ENCODE measurements at regions not wholly inside any gene's neighbourhood (a gene's known extent, or its start where the extent isn't known, plus 50 kb on each side); places are given as distances from the start of the nearest gene placed in this dataset.

DNA sequence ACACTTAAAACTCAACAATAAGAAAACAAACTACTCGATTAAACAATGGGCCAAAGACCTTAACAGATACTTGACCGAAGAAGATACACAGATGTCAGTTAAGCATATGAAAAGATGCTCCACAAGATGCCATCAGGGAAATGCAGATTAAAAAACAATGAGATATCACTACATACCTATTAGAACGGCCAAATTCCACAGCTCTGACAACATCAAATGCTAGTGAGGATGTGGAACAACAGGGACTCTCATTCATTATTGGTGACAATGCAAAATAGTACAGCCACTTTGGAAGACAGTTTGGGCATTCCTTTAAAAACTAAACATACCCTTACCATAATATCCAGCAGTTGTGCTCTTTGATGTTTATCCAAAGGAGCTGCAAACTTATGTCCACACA lies 59.1 kb upstream of the UBE3A start:
- Histone ChIP-seq H3K36me3 (ENCODE audit: low read depth, low read length) (no peaks in the 10 kb centered on the region), H2AFZ (ENCODE audit: low read length) (no peak overlapping the region), H3K79me2 (ENCODE audit: low read length) (no peaks in the 10 kb centered on the region), H3K9ac (ENCODE audit: low read length) (no peak overlapping the region), H4K20me1 (ENCODE audit: low read length) (no peaks in the 10 kb centered on the region), H3K4me3 (ENCODE audit: low read length) (no peak overlapping the region), H3K27ac (ENCODE audit: low read length) (no peak overlapping the region), H3K9me3 (ENCODE audit: low read length) (0 out of 2 replicates have a peak, but pooled peaks cover 11% of the 10 kb centered on the region), H3F3A (ENCODE audit: low read length, unreplicated experiment) (no peaks in the 10 kb centered on the region), H3K27me3 (ENCODE audit: low read length) (no peaks in the 10 kb centered on the region), H3K4me2 (ENCODE audit: low read length) (no peak overlapping the region), H3K9me2 (replicated peaks; ENCODE audit: low read length) (no peaks in the 10 kb centered on the region), H3K4me1 (ENCODE audit: insufficient read depth, low read length) (no peaks in the 10 kb centered on the region)
- TF ChIP-seq EZH2 (IDR thresholded peaks at IDR 0.05; ENCODE audit: low read length, unreplicated experiment) (no peak), EZH2phosphoT487 (IDR thresholded peaks at IDR 0.05; ENCODE audit: borderline replicate concordance, low read length) (no peak)
- TF ChIP-seq, protein P1, sequence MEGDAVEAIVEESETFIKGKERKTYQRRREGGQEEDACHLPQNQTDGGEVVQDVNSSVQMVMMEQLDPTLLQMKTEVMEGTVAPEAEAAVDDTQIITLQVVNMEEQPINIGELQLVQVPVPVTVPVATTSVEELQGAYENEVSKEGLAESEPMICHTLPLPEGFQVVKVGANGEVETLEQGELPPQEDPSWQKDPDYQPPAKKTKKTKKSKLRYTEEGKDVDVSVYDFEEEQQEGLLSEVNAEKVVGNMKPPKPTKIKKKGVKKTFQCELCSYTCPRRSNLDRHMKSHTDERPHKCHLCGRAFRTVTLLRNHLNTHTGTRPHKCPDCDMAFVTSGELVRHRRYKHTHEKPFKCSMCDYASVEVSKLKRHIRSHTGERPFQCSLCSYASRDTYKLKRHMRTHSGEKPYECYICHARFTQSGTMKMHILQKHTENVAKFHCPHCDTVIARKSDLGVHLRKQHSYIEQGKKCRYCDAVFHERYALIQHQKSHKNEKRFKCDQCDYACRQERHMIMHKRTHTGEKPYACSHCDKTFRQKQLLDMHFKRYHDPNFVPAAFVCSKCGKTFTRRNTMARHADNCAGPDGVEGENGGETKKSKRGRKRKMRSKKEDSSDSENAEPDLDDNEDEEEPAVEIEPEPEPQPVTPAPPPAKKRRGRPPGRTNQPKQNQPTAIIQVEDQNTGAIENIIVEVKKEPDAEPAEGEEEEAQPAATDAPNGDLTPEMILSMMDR (conservative IDR thresholded peaks at IDR 0.05; ENCODE audit: low read depth, low read length) = no peak
- intact Hi-C loops (cut with micrococcal nuclease) = no loop called here
- BruUV-seq (replicated peaks) = no TSS peak
- ChIA-PET POLR2A (ENCODE audit: unreplicated experiment) (no interaction called here), CTCF (no interaction called here)
- DNase-seq = peak; percentile 12
- no peak for ATAC-seq

DNA sequence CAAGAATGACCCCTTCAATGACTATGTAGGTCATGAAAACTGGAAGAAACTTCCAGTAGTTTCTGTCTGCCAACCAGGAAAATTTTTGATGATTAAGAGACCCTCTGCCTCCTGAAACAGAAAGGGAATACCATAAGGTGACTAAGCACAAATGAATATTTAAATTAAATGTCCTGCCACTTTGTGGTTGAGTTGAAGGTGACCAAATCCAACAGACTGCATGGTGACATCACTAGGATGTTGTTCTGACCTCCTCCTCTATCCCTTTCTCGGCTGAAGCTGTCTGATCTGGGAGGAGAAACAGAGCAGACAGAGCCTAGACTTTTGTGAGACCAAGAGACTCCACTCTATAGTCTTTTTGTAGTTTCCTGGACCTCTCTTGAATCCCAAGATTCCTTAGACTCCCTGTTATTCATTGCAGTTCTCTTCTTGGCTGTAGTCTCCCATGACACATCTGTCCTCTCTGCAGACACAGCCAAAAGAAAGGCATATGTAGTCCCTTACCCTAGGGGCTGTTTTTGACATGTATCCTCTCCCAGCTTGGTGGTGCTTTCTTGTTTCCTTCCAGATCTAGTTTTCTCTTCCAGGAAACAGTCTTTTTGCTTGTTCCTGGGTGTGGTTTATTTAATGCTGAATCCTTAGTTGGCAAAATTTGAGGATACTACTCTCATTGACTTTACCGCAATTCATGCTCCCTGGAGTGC lies 55.2 kb upstream of the UBE3A start:
- no peaks in the 10 kb centered on the region for H3F3A ChIP-seq (ENCODE audit: low read length, unreplicated experiment)
- no peaks in the 10 kb centered on the region for H3K4me1 ChIP-seq (ENCODE audit: insufficient read depth, low read length)
- no peak for TF ChIP-seq EZH2 (IDR thresholded peaks at IDR 0.05; ENCODE audit: low read length, unreplicated experiment)
- TF ChIP-seq EZH2phosphoT487 (IDR thresholded peaks at IDR 0.05; ENCODE audit: borderline replicate concordance, low read length) = no peak
- TF ChIP-seq, protein P1 (conservative IDR thresholded peaks at IDR 0.05; ENCODE audit: low read depth, low read length) = no peak
- no peak for DNase-seq
- H3K9ac ChIP-seq (ENCODE audit: low read length) = no peak overlapping the region
- no peaks in the 10 kb centered on the region for H4K20me1 ChIP-seq (ENCODE audit: low read length)
- intact Hi-C loops (cut with micrococcal nuclease) = no loop called here
- POLR2A ChIA-PET (ENCODE audit: unreplicated experiment) = no interaction called here
- no peaks in the 10 kb centered on the region for H3K27me3 ChIP-seq (ENCODE audit: low read length)
- peaks cover 14% of the 10 kb centered on the region; the same call in 1 of the 2 replicates for H3K9me3 ChIP-seq (ENCODE audit: low read length)
- no peaks in the 10 kb centered on the region for H3K36me3 ChIP-seq (ENCODE audit: low read depth, low read length)
- no peaks in the 10 kb centered on the region for H3K79me2 ChIP-seq (ENCODE audit: low read length)
- no peaks in the 10 kb centered on the region for H3K9me2 ChIP-seq (replicated peaks; ENCODE audit: low read length)
- H2AFZ ChIP-seq (ENCODE audit: low read length) = no peak overlapping the region
- no peak for ATAC-seq
- H3K4me2 ChIP-seq (ENCODE audit: low read length) = no peak overlapping the region
- CTCF ChIA-PET = no interaction called here
- no peak overlapping the region for H3K27ac ChIP-seq (ENCODE audit: low read length)
- H3K4me3 ChIP-seq (ENCODE audit: low read length) = no peak overlapping the region
- BruUV-seq (replicated peaks) = no TSS peak

- DNase-seq = no peak
- intact Hi-C loops (cut with micrococcal nuclease) = no loop called here
- Histone ChIP-seq H3K4me3 (ENCODE audit: low read length) (no peak overlapping the region), H3F3A (ENCODE audit: low read length, unreplicated experiment) (no peaks in the 10 kb centered on the region), H3K4me1 (ENCODE audit: insufficient read depth, low read length) (no peaks in the 10 kb centered on the region), H3K4me2 (ENCODE audit: low read length) (no peak overlapping the region), H3K9me3 (ENCODE audit: low read length) (peaks cover 14% of the 10 kb centered on the region; the same call in 1 of the 2 replicates), H4K20me1 (ENCODE audit: low read length) (no peaks in the 10 kb centered on the region), H3K36me3 (ENCODE audit: low read depth, low read length) (no peaks in the 10 kb centered on the region), H3K27ac (ENCODE audit: low read length) (no peak overlapping the region), H3K9me2 (replicated peaks; ENCODE audit: low read length) (no peaks in the 10 kb centered on the region), H2AFZ (ENCODE audit: low read length) (no peak overlapping the region), H3K9ac (ENCODE audit: low read length) (no peak overlapping the region), H3K27me3 (ENCODE audit: low read length) (no peaks in the 10 kb centered on the region), H3K79me2 (ENCODE audit: low read length) (no peaks in the 10 kb centered on the region)
- TF ChIP-seq, protein P1 (conservative IDR thresholded peaks at IDR 0.05; ENCODE audit: low read depth, low read length) = no peak
- TF ChIP-seq EZH2 (IDR thresholded peaks at IDR 0.05; ENCODE audit: low read length, unreplicated experiment) (no peak), EZH2phosphoT487 (IDR thresholded peaks at IDR 0.05; ENCODE audit: borderline replicate concordance, low read length) (no peak)
- ChIA-PET CTCF (no interaction called here), POLR2A (ENCODE audit: unreplicated experiment) (no interaction called here)
- no peak for ATAC-seq
- BruUV-seq (replicated peaks) = no TSS peak
Observed at GRCh38 chr15:25492315-25492714, 53.5 kb upstream of the UBE3A start.

Measured in PC-3 (cell line).